HG03097 (cell line): ENCODE measurements at regions not wholly inside any gene's neighbourhood (a gene's known extent, or its start where the extent isn't known, plus 50 kb on each side); places are given as distances from the start of the nearest gene placed in this dataset.
"Not testable (repeated sequence)": the region's sequence is repeated elsewhere in the genome, so short reads cannot be mapped to it uniquely, and the experiment has no call there.

Experiments
- ATAC-seq: cut with Tn5 transposase; IDR thresholded peaks from one replicate; pipeline ENCODE4 v1.9.1; 2021; ENCODE audit not compliant: unreplicated experiment, low FRiP score

DNA sequence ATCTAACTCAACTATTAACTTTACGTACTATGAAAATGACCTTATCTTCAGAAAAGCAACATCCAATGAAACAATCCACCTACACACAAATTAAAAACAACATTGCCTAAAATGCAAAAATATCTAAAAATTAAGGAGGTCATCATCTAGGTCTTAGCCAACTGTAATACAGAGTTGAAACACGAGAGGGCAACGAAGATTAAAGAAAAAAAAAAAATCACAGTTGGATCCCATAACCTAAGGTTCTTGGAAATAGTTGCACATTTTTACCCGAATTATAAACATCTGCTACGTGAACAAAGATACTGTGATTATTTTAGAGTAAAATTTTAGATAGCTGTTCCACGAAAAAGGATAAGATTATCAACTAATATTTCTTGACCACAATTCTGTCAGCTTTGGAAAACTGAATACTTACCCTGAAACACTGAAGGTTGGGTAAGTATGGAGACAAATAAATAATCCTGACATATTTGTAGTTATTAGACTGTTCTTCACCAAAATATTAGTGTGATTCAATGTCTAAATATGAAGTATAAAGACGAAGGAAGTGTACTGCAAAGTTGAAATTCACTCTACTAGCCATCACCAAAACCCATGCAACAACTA lies 88.0 kb upstream of the AK4 start:
- no peak for ATAC-seq

DNA sequence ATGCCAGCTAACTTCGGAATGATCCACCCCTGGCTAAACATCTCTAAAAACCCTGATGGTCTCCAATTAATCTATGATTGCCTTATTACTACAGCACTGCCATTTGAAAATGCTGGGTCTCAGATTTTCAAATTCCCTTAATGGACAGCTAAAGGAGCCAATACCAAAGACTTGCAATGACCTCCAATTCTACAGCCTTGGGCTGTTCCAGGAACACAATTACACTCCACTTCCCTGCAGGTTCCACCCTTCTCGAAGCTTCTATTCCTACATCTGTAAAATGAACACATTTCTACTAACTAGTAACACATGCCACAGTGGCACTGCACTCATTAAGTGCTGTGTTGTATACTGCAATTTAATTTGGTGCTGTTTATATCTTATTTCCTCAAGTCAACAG lies 85.7 kb upstream of the AK4 start:
- ATAC-seq = no peak

DNA sequence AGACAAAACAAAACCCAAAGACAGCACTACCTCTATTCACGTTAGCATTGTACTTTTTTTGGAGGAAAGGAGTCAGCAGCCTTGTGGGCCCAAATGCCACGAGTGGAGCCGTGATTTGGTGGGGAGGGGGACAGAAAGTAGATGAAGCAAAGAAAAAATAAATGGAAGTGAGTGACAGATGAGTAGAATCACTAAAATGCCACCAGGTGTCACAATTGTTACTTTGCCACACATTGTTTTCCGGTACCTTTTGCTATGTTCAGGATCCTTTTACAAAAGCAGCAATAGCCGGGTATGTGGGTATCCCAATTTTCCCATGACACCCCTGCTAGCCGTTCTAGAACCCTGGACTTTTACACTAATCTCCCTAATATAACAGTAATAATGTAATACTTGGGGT lies 85.0 kb upstream of the AK4 start:
- ATAC-seq = no peak

DNA sequence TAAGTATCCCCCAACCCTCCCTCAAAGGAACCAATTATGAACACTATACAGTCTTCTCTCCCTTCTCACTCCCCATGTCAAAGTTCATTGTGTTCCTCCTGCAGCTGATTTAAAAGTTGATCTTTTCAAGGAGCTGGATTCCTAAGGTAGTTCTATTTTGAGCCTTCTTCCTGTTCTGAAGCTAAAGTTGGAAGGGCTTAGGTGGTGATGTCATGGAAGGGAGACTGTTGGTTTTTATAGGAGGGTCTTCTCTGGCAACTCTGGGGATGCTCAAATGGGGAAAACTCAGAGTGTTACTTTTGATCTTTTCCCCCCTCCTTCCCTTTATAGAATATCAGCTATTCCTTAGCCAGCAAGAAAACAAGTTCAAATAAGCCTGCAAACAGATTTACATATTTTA lies 83.0 kb upstream of the AK4 start:
- ATAC-seq = no peak

DNA sequence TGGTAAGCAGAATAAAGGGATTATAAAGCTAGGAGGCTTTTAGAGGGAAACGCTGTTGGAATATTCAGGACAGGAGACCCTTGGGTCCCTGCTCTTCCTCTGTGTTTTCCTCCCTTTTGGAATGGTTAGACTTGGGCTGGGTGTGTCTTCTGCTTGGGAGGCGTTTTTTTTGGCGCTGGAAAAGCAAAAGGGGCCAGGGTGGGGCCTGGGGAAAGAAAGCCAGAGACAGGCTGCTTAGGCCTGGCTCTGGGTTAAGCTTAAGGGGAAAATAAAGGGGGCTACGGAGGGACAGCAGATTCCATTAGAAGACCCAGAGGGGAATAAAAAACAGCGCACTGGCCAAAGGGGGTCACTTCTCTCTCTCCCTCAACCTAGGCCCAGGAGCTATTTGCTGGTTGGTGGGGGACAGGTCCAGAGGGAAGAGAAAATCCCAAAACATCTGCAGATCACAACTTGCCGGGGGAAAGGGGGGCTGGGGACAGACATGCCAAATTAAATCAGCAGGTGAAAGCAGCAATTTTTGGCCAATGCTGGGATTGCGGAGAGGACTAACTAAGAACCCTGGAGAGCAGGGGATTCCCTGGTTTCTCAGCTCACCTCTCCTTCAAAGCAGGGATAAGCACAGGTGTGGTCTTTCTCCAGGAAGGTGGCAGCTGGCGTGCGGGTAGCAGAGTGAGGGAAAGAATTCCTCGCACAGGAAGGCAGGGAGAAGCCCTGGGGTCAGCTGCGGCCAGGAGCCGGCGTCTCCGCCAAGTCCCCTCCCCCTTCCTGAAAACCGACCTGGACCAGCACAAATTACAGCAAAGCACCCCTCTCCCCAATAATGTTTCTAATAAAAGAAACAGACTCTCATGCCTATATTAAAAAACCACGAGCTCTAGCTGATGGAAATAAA lies 82.2 kb upstream of the AK4 start:
- ATAC-seq = no peak

DNA sequence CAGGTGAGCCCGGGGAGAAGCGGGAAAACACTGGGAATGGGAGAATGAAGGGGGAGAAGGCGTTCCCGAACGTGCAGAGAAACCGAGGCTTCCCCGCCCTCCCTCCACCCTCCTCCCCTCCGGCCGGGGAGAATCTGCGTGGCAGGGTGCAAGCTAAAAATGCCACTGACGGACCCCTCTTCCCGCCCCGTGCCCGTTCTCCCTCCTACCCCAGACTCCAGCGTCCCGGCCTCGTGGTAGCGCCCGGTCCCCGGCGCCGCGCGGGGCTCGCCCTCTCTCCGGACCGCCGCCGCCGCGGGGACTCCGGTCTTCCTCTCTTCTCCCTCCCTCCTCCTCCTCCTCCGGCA lies 81.6 kb upstream of the AK4 start:
- ATAC-seq = no peak

DNA sequence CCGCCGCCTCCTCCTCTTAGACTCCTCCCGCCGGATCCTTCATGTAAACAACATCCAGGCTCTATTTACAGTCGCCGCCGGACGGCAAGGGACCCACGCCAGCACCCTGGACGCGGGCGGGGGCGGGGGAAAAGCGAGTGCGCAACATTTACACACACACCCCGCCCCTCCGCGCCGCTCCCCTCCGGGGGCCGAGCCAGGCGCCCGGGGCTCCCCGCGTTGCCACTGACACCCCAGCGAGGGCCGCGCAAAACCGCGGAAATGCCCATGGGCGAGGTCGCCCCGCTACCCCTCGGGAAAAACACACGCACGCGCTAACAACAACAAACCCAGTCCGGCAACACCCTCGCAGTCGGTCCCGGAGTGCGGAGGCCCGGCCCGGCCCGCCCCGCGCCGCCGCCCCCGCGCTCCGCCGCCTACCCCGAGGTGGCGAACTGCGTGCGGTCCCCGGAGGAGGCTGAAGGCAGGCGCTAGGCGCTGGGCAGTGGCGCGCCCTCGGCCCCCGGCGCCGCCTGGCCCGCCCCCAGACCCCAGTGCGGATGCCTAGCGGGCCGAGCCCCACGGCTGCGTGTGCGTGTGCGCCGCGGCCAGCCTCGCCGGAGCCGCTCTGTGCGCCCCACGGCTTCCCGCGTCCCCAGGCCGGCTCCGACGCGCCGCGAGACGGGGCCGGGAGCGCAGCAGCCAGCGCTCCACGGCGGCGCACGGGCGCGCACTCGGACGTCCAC lies 81.1 kb upstream of the AK4 start:
- ATAC-seq = no peak

DNA sequence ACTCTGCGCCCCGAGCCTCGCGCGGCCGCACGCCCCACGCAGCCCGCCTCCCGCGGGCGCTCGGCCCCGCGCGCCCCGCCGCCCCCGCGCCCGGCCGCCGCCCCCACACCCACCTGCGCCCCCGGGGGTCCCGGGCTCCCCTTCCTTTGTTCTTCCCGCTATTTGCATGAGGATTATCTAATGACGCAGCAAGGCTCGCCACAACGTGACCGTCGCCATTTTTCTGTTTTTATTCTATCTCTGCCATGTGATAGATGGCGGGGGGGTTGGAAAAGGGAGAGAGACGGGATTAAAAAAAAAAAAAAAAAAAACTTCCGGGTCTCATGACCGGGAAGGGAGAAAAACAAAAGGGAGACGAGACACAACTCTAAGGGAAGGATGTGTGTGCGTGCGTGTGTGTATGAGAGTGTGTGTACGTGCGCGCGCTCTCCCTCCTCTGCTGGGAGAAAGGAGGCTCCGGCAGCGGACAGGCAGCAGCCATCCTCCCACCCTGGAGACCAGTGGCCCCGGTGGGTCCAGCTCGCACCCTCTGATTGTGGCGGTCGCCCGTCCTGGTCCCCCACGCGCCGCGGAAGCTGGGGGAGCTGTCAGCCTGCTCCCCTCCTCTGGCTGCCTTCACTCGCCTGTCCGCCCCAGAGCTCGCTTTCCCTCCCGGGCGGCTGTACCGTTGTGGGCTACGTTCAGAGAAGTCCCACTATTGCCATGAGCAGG lies 80.4 kb upstream of the AK4 start:
- no peak for ATAC-seq

DNA sequence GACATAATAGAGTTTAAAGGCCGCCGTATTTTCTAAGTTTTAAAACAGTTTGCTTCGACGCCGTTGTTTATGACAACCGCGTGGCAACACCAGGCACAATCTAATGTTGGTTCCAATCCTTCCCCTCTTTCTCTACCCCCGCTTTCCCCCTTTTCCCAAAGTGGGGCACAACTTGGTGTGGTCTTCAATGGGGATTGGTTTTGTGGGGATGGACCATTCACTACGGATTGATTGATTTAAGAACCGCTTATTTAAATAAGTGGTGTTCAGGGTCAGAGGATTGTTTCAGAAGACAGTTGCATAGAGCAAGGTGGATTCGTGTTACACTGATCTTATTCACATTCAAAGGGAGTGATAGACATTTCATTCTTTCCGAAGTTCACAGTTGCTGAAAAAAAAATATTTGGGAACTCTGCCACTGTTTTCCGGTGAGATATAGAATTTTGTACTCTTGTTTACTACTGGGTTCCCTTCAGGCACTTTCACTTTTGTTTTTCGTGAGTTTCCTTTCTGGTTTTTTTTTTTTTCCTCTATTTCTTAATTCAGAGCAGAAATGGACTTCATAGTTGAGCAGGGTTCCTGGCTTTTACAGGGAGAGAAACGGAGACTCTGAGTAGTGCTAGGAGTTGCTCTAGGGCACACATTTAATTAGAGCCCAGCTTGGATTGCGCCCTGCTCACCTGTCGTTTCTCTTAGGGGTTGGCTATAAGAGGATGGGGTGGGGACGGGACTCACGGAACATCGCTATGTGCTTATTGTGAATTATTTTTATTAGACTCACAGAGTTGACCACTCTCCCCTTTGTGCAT lies 79.6 kb upstream of the AK4 start:
- ATAC-seq = no peak

DNA sequence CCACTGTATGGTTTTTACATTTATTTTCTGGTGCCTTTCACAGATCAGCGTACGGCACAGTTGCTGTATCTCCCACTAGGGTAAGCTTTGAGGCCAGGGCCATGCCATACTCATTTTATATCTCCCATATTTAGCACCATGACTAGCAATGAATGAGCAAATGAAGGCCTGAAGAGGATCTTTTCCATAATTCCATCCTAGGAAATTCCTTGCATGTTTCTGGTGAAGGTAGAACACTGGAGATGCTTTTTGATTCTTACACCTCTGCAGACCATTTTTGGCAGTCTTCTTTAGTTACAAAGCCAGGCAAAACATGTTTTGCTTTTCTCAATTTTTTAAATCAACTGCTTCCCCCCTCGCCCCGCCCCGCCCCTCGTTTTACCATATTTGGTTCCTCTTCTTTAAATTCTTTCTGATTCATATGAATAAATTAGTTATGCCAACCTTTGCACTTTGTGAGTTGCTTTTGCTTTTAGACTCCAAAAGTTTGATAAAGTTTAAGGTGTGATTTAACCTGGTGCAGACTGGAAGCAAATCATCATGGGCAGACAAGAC lies 78.9 kb upstream of the AK4 start:
- ATAC-seq = no peak

DNA sequence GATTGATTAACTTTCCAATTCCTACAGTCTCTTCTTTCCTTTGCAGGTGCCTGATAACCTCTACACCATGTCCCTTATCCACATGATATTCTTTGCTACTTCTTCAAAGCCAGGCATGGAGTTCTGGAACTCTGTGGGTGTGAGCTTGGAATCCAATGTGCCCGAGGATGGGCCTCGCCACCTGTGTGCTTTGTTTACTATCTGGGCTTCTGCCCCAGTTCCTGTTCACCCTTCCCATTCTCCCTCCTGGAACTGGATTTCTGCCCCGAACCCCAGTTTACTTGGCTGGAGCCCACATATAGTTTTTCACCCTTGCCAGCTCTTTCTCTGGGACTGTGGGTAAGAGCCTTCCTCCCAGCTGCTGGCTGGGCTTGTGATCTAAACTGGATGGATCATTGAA lies 75.2 kb upstream of the AK4 start:
- ATAC-seq = no peak

DNA sequence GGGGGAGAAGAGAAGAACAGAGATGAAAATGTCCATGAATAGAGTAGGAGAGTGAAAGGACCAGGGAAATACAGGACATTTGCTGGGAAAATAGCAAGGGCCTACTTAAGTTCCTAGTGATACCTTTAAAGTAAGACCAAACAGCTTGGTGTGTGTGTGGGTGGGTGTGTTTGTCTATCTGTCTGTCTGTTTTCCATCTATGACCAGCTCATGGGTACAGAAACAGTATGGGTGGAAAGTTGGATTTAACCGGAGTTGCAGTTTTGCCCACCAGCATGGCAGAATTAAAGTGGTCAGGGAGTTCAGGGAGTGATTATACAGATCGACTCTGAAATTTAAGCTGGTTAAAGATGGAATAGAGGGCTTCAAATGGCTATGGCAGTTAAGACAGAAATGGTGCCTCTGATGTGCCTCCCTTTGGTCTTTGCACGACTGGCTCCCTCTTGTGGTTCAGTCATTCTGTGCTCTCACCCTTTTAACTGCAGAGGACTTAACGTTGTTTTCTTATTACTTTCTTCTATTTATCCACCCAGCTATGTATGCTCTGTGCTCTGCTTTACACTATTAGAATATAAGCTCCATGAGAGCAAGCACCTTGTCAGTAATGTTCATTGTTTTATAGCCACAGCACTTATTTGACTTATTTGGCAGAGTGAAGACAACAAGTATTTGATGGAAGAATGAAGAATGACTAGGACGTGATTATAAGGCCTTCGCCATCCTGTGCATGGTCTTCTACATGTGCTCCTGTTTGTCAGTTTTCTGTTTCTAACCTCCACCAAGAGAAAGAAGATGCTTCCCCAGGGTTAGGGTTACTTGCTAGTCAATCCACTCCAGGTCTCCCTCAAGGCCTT lies 72.7 kb upstream of the AK4 start:
- ATAC-seq = peak; percentile 52

DNA sequence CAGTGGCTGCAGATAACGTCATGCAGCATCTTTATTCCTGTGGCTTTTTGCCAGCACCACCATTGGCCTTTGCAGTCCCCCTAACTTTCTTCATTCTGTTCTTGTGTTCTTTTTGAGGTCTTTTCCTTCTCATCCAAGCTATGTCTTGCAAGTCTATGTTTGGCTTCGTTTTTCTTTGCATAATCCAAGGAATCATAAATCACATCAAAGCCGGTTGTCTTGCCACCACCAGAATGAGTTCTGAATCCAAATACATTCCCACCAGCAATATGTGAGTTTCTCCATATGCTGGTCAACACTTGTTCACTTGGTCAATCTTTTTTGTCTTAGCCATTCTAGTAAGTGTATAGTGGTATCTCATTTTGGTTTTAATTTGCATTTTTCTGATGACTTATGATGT lies 70.6 kb upstream of the AK4 start:
- ATAC-seq = no peak

DNA sequence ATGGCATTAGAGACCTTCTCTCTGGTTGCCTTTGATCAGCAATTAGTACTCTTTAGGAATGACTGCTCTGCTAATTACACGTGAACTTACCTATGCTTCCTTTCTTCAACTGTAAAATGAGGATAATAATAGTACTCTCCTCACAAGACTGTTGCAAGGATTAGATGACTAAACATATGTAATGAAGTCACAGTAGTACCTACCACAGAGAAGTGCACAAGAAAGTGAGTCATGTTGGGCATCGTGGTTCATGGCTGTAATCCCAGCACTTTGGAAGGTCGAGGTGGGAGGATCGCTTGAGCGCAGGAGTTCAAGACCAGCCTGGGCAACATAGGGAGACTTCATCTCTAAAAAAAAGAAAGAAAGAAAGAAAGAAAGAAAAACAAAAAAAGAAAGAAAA lies 68.1 kb upstream of the AK4 start:
- ATAC-seq = no peak

DNA sequence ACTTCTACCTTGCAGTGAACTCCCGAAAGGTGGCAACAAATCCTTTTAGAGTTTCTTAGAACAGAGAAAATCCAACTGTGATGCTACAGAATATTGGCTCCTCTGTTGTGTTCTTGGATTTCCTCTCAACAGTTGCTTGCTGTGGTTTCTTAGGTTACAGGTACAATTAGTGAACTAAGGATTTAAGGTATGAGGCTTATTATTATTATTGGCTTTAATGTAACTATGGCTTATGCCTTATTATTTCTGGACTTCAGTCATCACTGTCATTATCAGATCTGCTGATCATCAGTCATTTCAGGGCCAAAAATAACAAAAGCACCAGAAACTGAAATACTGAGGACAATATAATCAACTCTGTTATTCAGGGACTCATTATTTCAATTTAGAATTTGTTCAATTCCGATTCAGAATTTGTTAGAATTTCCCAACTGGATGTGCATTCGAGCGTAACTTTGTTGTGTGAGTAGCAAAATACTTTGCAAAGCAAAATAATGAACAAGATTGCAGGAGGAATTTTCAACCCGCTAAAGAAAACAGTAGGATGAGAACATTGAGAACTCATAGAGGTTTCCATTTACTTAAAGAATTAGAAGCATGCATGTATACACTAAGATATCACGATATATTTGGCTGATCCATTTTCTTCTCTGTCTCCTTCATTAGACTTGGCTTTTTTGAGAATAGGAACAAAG lies 65.5 kb upstream of the AK4 start:
- no peak for ATAC-seq

DNA sequence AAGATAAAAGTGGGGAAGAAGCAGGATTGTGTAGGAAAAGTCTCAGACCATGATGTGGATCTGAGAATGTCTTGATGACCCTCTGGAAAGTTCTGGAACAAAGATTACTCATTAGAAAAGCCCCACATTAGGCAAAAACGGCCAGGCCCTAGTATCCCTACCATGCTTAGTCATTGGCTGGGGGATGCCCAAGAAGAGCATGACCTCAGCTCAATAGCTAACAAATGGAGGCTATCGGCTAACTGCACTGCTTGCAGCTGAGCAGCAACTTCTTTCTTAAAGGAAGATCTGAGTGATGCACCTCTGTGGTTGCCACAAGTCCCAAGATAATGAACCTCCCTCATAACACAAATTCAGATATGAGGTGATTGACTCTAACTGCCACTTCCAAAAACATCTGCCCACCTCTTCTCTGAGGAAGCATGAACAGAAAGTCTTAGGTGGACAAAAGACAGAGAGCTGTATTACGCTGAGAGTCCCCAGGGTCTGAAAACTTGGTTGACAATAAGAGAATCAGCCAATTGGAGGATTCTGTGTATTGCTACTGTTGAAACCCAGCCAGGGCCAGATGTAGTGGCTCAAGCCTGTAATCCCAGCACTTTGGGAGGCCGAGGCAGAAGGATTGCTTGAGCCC lies 64.6 kb upstream of the AK4 start:
- no peak for ATAC-seq

DNA sequence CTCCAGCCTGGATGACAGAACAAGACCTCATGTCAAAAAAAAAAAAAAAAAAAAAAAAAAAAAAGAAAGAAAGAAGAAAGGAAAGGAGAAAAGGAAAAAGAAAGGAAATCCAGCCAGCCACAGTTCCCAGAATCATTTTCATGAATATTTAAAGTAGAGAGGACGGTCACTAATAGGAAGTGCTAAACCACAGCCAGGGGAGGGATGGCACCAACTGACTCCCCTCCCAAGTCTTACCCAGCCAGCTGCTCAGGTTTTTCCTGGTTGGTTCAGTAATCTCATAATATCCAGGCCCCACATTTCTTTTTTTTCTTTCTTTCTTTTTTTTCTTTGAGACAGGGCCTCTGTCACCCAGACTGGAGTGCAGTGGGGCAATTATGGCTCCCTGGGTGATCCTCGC lies 63.9 kb upstream of the AK4 start:
- ATAC-seq = no peak

DNA sequence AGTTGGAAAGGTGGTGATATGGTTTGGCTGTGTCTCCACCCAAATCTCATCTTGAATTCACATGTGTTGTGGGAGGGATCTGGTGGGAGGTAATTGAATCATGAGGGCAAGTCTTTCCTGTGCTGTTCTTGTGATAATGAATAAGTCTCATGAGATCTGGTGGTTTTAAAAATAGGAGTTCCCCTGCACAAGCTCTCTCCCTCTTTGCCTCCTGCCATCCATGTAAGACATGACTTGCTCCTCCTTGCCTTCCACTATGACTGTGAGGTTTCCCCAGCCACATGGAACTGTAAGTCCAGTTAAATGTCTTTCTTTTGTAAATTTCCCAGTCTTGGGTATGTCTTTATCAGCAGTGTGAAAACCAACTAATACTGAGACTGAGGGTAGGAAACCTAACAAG lies 60.5 kb upstream of the AK4 start:
- ATAC-seq = not testable (repeated sequence)
